OCI-LY7 (cell line): ENCODE measurements at regions not wholly inside any gene's neighbourhood (a gene's known extent, or its start where the extent isn't known, plus 50 kb on each side); places are given as distances from the start of the nearest gene placed in this dataset.

Experiments used
- EZH2phosphoT487 ChIP-seq: fragments of 200-600 bp; sonication (generic); IDR thresholded peaks from 2 replicates; pipeline ENCODE4 v1.6.1; 2018; ENCODE audit warnings: low read depth, borderline replicate concordance, mild to moderate bottlenecking, mixed run types, antibody characterized with exemption, low read length, moderate library complexity, mixed read lengths
- TF ChIP-seq, protein P1 (sequence below): fragments of 200-600 bp; sonication (generic); conservative IDR thresholded peaks from 2 replicates; pipeline ENCODE4 v1.5.1; 2014; ENCODE audit warnings: mild to moderate bottlenecking, antibody characterized with exemption, low read length, moderate library complexity, mixed read lengths

DNA sequence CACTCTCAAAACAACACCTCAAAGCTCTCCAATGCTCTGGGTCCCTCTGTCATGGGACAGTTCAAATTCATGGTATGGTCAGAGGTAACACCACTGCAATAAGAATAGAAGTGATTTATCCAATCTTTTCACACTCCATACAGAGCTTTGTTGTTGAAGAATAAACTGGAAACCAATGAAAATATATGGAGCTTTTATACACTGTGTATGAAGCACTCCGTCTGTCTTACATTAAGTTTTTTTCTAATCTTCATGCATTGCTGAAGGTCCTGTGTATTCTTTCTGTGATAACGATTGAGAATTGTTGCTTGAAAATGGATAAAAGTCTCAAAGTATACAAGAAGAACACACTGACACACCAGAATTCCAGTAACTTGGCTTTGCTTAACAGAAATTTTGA, 603.7 kb upstream of the LUZP2 start:
- TF ChIP-seq, protein P1, sequence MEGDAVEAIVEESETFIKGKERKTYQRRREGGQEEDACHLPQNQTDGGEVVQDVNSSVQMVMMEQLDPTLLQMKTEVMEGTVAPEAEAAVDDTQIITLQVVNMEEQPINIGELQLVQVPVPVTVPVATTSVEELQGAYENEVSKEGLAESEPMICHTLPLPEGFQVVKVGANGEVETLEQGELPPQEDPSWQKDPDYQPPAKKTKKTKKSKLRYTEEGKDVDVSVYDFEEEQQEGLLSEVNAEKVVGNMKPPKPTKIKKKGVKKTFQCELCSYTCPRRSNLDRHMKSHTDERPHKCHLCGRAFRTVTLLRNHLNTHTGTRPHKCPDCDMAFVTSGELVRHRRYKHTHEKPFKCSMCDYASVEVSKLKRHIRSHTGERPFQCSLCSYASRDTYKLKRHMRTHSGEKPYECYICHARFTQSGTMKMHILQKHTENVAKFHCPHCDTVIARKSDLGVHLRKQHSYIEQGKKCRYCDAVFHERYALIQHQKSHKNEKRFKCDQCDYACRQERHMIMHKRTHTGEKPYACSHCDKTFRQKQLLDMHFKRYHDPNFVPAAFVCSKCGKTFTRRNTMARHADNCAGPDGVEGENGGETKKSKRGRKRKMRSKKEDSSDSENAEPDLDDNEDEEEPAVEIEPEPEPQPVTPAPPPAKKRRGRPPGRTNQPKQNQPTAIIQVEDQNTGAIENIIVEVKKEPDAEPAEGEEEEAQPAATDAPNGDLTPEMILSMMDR, result no peak
- no peak for TF ChIP-seq EZH2phosphoT487
